CD8-positive, alpha-beta memory T cell (primary cell): ENCODE measurements at regions not wholly inside any gene's neighbourhood (a gene's known extent, or its start where the extent isn't known, plus 50 kb on each side); places are given as distances from the start of the nearest gene placed in this dataset.
"Not testable (repeated sequence)": the region's sequence is repeated elsewhere in the genome, so short reads cannot be mapped to it uniquely, and the experiment has no call there.

Experiments
- CTCF ChIA-PET: fragments of 350-600 bp; sonication (Branson Sonifier 250); formaldehyde crosslinking; loops from one replicate; lab custom pipeline; 2021; ENCODE audit warnings: antibody characterized with exemption; lab: Charles Lee
- POLR2A ChIA-PET: fragments of 350-600 bp; sonication (Branson Sonifier 250); formaldehyde crosslinking; loops from one replicate; lab custom pipeline; 2021; ENCODE audit warnings: antibody characterized with exemption; lab: Charles Lee
- DNase-seq, 5 donors: peaks; one replicate each; pipeline versions ENCODE4 v3.0.0 to v3.0.0-alpha.2; 2020 to 2022; ENCODE audit warnings: mixed read lengths in 1 of 5
- H3K27ac ChIP-seq: one replicate; pipeline ENCODE4 v1.7.0; 2013; ENCODE audit warnings: low read depth, mild to moderate bottlenecking, low read length, moderate library complexity
- H3K27me3 ChIP-seq: 2 replicates; pipeline ENCODE4 v1.7.0; 2013; ENCODE audit warnings: low read length, mild to moderate bottlenecking; ENCODE audit not compliant: insufficient read depth, poor library complexity, severe bottlenecking
- H3K36me3 ChIP-seq: 2 replicates; pipeline ENCODE4 v1.7.0; 2013; ENCODE audit warnings: mild to moderate bottlenecking, low read length, moderate library complexity; ENCODE audit not compliant: insufficient read depth
- H3K4me1 ChIP-seq: 2 replicates; pipeline ENCODE4 v1.7.0; 2013; ENCODE audit warnings: mild to moderate bottlenecking, low read length, moderate library complexity; ENCODE audit not compliant: insufficient read depth
- H3K4me3 ChIP-seq: 2 replicates; pipeline ENCODE4 v1.7.0; 2013; ENCODE audit warnings: mild to moderate bottlenecking, low read length
- H3K9me3 ChIP-seq: 2 replicates; pipeline ENCODE4 v1.7.0; 2013; ENCODE audit warnings: mild to moderate bottlenecking, low read length
- H3K27ac Mint-ChIP-seq, 8 donors: one replicate each; pipeline ENCODE4 v1.8.0; 2020 to 2021; ENCODE audit warnings: mixed read lengths in 8 of 8, mild to moderate bottlenecking in 6 of 8, inconsistent platforms in 3 of 8, moderate library complexity in 3 of 8
- H3K27me3 Mint-ChIP-seq, 2 donors: one replicate each; pipeline ENCODE4 v1.8.0; 2020 to 2021; ENCODE audit warnings: mixed read lengths in 2 of 2, mild to moderate bottlenecking in 1 of 2, moderate library complexity in 1 of 2
- H3K36me3 Mint-ChIP-seq, 3 donors: one replicate each; pipeline ENCODE4 v1.8.0; 2020 to 2021; ENCODE audit warnings: mixed read lengths in 3 of 3, inconsistent platforms in 1 of 3, mild to moderate bottlenecking in 1 of 3
- H3K4me1 Mint-ChIP-seq, 3 donors: one replicate each; pipeline ENCODE4 v1.8.0; 2020 to 2021; ENCODE audit warnings: mixed read lengths in 3 of 3, inconsistent platforms in 1 of 3, mild to moderate bottlenecking in 1 of 3
- H3K4me3 Mint-ChIP-seq, 7 donors: one replicate each; pipeline ENCODE4 v1.8.0; 2020 to 2021; ENCODE audit warnings: mixed read lengths in 7 of 7, mild to moderate bottlenecking in 6 of 7, moderate library complexity in 4 of 7, inconsistent platforms in 2 of 7
- H3K9me3 Mint-ChIP-seq, 5 donors: one replicate each; pipeline ENCODE4 v1.8.0; 2020 to 2022; ENCODE audit warnings: mixed read lengths in 5 of 5, mild to moderate bottlenecking in 3 of 5, moderate library complexity in 2 of 5, inconsistent platforms in 1 of 5

- no peak overlapping the region for H3K4me3 Mint-ChIP-seq
- no peaks in the 10 kb centered on the region for H3K4me1 ChIP-seq
- H3K9me3 Mint-ChIP-seq: peaks cover 0 to 23% (median 7%) of the 10 kb centered on the region in 5 donors
- no peak for DNase-seq
- no peak overlapping the region for H3K4me3 ChIP-seq
- POLR2A ChIA-PET: no interaction called here
- CTCF ChIA-PET: no interaction called here
- H3K4me1 Mint-ChIP-seq: no peaks in the 10 kb centered on the region
- no peaks in the 10 kb centered on the region for H3K36me3 ChIP-seq
- no peaks in the 10 kb centered on the region for H3K27me3 ChIP-seq
- H3K36me3 Mint-ChIP-seq: no peaks in the 10 kb centered on the region
- no peaks in the 10 kb centered on the region for H3K9me3 ChIP-seq
- no peak overlapping the region for H3K27ac Mint-ChIP-seq
- no peak overlapping the region for H3K27ac ChIP-seq
- no peaks in the 10 kb centered on the region for H3K27me3 Mint-ChIP-seq
Observed at GRCh38 chr4:187086151-187086550, 362.5 kb upstream of the FAT1 start.

DNA sequence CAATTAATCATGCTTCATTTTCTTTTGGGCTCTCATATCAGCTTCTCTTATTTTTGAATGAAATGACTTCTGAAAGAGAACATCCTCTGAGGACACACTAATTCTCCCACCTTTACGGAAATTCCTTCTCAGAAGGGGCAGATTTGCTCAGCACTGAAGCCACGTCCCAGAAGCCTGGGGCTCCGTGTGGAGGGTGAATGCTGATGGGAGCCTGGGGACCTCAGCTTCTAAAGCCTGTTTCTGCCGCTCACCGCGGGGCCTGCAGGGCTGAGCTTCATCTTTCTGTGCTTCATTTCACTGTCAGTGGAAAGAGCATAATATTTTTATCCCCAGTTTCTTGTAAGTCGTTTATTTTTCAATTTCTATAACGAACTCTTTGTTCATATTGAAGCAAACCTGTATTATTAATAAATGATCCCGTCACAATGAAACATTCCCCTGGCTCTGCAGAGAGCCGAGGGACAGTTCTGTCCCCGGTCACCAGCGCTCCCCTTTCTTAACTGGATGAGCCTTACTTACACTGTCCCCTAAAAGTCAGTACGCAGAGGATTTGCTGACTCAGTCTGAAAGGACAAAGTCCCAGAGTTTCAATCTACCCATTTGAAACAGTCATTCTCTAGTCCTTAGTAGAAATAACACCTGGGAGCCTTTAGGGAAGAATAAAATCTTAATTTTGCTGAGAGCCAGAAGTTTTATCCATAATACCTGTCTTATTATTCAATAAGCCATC is 364.6 kb upstream of the FAT1 start:
- Histone ChIP-seq H3K27me3 (no peaks in the 10 kb centered on the region), H3K4me3 (no peak overlapping the region), H3K36me3 (no peaks in the 10 kb centered on the region), H3K4me1 (no peaks in the 10 kb centered on the region), H3K27ac (no peak overlapping the region), H3K9me3 (no peaks in the 10 kb centered on the region)
- Mint-ChIP-seq H3K27me3 (no peaks in the 10 kb centered on the region), H3K4me3 (no peak overlapping the region), H3K27ac (peak overlapping the region in 1 of 8 donors; percentile 24), H3K4me1 (no peaks in the 10 kb centered on the region), H3K9me3 (peaks cover 1 to 14% (median 5%) of the 10 kb centered on the region in 5 donors), H3K36me3 (no peaks in the 10 kb centered on the region)
- ChIA-PET CTCF (interaction anchor here (1.2 kb wide), 1 partner anchor 12 kb away, joined by 3 read pairs; no protein-coding TSS in a partner anchor), POLR2A (no interaction called here)
- no peak for DNase-seq

DNA sequence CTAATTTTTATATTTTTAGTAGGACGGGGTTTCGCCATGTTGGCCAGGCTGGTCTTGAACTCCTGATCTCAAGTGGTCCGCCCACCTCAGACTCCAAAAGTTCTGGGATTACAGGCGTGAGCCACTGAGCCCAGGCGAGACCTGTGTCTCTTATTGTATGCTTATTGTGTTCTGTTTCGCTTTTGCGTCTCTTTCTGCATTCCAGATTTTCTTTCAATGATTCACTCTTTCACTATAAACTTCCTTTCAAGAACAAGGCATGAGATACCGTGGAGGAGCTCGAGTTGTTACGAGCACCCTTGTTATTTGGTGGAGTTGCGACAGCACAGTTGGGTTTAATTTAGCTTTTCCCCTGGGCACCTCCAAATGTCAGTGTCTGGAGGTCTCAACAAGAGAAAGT is 366.7 kb upstream of the FAT1 start:
- CTCF ChIA-PET: interaction anchor here (1.0 kb wide), 1 partner anchor 9 kb away, joined by 3 read pairs; no protein-coding TSS in a partner anchor
- Mint-ChIP-seq H3K4me1 (no peaks in the 10 kb centered on the region), H3K27me3 (no peaks in the 10 kb centered on the region), H3K27ac (no peak overlapping the region), H3K36me3 (no peaks in the 10 kb centered on the region), H3K4me3 (no peak overlapping the region), H3K9me3 (peaks cover 3 to 20% (median 6%) of the 10 kb centered on the region in 5 donors)
- H3K4me1 ChIP-seq: no peaks in the 10 kb centered on the region
- H3K4me3 ChIP-seq: no peak overlapping the region
- POLR2A ChIA-PET: no interaction called here
- no peaks in the 10 kb centered on the region for H3K27me3 ChIP-seq
- no peak overlapping the region for H3K27ac ChIP-seq
- DNase-seq: no peak
- no peaks in the 10 kb centered on the region for H3K9me3 ChIP-seq
- no peaks in the 10 kb centered on the region for H3K36me3 ChIP-seq

DNA sequence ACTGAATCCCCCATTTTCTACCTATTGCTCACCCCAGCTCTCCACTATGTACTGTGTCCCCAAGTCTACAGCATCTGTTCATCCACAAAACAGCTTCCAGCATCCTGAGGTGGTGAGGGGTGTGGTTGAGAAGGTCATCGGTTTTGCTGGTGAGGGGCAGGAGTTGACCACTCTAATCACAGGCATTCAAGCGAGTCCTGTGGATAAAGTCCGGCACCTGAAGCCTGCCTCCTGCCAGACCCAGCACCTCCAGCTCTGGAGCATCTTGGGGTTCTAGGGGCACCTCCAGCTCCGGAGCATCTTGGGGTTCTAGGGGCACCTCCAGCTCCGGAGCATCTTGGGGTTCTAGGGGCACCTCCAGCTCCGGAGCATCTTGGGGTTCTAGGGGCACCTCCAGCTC is 367.2 kb upstream of the FAT1 start:
- H3K4me1 Mint-ChIP-seq, H3K27me3 Mint-ChIP-seq, DNase-seq, POLR2A ChIA-PET, H3K4me3 ChIP-seq, H3K27ac ChIP-seq, H3K36me3 ChIP-seq, H3K27me3 ChIP-seq, H3K4me3 Mint-ChIP-seq, H3K27ac Mint-ChIP-seq, H3K36me3 Mint-ChIP-seq, H3K4me1 ChIP-seq, H3K9me3 ChIP-seq: not testable (repeated sequence)
- CTCF ChIA-PET: interaction anchor here (1.0 kb wide), 1 partner anchor 9 kb away, joined by 3 read pairs; no protein-coding TSS in a partner anchor
- H3K9me3 Mint-ChIP-seq: peaks cover 3 to 24% (median 10%) of the 10 kb centered on the region in 5 donors

- no peaks in the 10 kb centered on the region for H3K4me1 ChIP-seq
- Mint-ChIP-seq H3K4me1 (no peaks in the 10 kb centered on the region), H3K4me3 (no peak overlapping the region), H3K27ac (no peak overlapping the region), H3K9me3 (peaks cover 3 to 24% (median 13%) of the 10 kb centered on the region in 5 donors), H3K27me3 (peaks cover 0 to 2% of the 10 kb centered on the region in 2 donors), H3K36me3 (no peaks in the 10 kb centered on the region)
- H3K27ac ChIP-seq: no peak overlapping the region
- no peaks in the 10 kb centered on the region for H3K9me3 ChIP-seq
- CTCF ChIA-PET: no interaction called here
- H3K36me3 ChIP-seq: no peaks in the 10 kb centered on the region
- no peak for DNase-seq
- H3K27me3 ChIP-seq: no peaks in the 10 kb centered on the region
- POLR2A ChIA-PET: no interaction called here
- H3K4me3 ChIP-seq: no peak overlapping the region
Observed at GRCh38 chr4:187094144-187094543, 370.5 kb upstream of the FAT1 start.

DNA sequence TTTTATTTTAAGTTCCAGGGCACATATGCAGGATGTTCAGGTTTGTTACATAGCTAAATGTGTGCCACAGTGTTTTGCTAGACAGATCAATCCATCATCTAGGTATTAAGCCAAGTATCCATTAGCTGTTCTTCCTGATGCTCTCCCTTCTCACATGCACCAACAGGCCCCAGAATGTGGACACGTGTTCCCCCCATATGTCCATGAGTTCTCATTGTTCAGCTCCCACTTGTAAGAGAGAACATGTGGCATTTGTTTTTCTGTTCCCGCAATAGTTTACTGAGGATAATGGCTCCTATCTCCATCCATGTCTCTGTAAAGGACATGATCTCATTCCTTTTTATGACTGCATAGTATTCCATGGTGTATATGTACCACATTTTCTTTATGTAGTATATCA is 374.8 kb upstream of the FAT1 start:
- no peaks in the 10 kb centered on the region for H3K36me3 ChIP-seq
- POLR2A ChIA-PET: no interaction called here
- peaks cover 0 to 2% of the 10 kb centered on the region in 2 donors for H3K27me3 Mint-ChIP-seq

DNA sequence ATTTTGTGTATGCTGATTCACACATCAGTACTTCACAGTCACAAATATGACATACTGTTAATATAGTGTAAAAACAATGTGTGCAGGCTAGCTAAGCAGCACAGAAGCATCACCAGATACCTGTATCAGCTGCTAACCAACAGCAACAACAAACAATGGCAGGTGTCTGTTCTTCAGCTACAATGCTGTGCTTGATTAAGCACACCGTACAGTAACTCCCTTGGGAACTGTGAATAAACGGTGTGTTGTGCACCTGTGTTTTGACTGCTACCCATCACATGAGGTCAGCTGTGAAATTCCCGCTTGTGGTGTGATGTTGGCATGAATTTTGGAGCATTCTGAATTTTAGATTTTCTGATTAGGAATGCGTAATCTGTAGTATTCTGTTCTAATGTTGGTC is 379.7 kb upstream of the FAT1 start:
- no peaks in the 10 kb centered on the region for H3K36me3 ChIP-seq
- H3K4me1 ChIP-seq: no peaks in the 10 kb centered on the region
- Mint-ChIP-seq H3K4me3 (no peak overlapping the region), H3K4me1 (no peaks in the 10 kb centered on the region), H3K9me3 (peaks cover 2 to 12% (median 4%) of the 10 kb centered on the region in 5 donors), H3K27me3 (no peaks in the 10 kb centered on the region), H3K36me3 (no peaks in the 10 kb centered on the region), H3K27ac (no peak overlapping the region)
- no peaks in the 10 kb centered on the region for H3K9me3 ChIP-seq
- POLR2A ChIA-PET: no interaction called here
- DNase-seq: no peak
- H3K4me3 ChIP-seq: no peak overlapping the region
- no peaks in the 10 kb centered on the region for H3K27me3 ChIP-seq
- H3K27ac ChIP-seq: no peak overlapping the region
- CTCF ChIA-PET: no interaction called here

More for the DNA sequence above, 374.8 kb upstream of the FAT1 start:
- Mint-ChIP-seq H3K9me3 (peaks cover 3 to 24% (median 10%) of the 10 kb centered on the region in 5 donors), H3K4me1 (no peaks in the 10 kb centered on the region), H3K36me3 (no peaks in the 10 kb centered on the region), H3K27ac (no peak overlapping the region), H3K4me3 (no peak overlapping the region)
- Histone ChIP-seq H3K27me3 (no peaks in the 10 kb centered on the region), H3K9me3 (no peaks in the 10 kb centered on the region), H3K4me3 (no peak overlapping the region), H3K27ac (no peak overlapping the region), H3K4me1 (no peaks in the 10 kb centered on the region)
- DNase-seq: no peak
- CTCF ChIA-PET: no interaction called here

- Mint-ChIP-seq H3K9me3 (peaks cover 0 to 10% (median 3%) of the 10 kb centered on the region in 5 donors), H3K27me3 (no peaks in the 10 kb centered on the region), H3K27ac (no peak overlapping the region), H3K4me3 (no peak overlapping the region), H3K4me1 (no peaks in the 10 kb centered on the region), H3K36me3 (no peaks in the 10 kb centered on the region)
- ChIA-PET CTCF (no interaction called here), POLR2A (no interaction called here)
- no peak overlapping the region for H3K27ac ChIP-seq
- H3K4me3 ChIP-seq: no peak overlapping the region
- no peak for DNase-seq
- no peaks in the 10 kb centered on the region for H3K27me3 ChIP-seq
- H3K9me3 ChIP-seq: no peaks in the 10 kb centered on the region
- no peaks in the 10 kb centered on the region for H3K4me1 ChIP-seq
- H3K36me3 ChIP-seq: no peaks in the 10 kb centered on the region
Observed at GRCh38 chr4:187108845-187109244, 385.2 kb upstream of the FAT1 start.
